ENCODE measurements at regions not wholly inside any gene's neighbourhood (a gene's known extent, or its start where the extent isn't known, plus 50 kb on each side); places are given as distances from the start of the nearest gene placed in this dataset.

GRCh38 chr2:196316050-196316430 lies 144.7 kb upstream of the STK17B start:
- no peak for TF ChIP-seq CEBPB (tag; IDR thresholded peaks at IDR 0.05)
- no peak for TF ChIP-seq TBL1XR1 (IDR thresholded peaks at IDR 0.05; ENCODE audit: low read length in 2 of 2)
- no peak for TF ChIP-seq CTCF (IDR thresholded peaks at IDR 0.05 in 2 of 3, conservative IDR thresholded peaks at IDR 0.05 in 1 of 3; ENCODE audit: insufficient read depth in 2 of 3, low read depth in 1 of 3, low read length in 3 of 3)
- TF ChIP-seq ELF2 (CRISPR knock-in tag; IDR thresholded peaks at IDR 0.05) = no peak
- no peak for TF ChIP-seq LCOR (CRISPR knock-in tag; IDR thresholded peaks at IDR 0.05)
- TF ChIP-seq HDGF (IDR thresholded peaks at IDR 0.05) = no peak
